H1 (cell line): ENCODE measurements at regions not wholly inside any gene's neighbourhood (a gene's known extent, or its start where the extent isn't known, plus 50 kb on each side); places are given as distances from the start of the nearest gene placed in this dataset.

Experiments used
- CTCF ChIA-PET: fragments of 300-600 bp; sonication (Branson Sonifier 250); formaldehyde crosslinking; loops from one replicate; lab custom pipeline; 2021; ENCODE audit not compliant: partially characterized antibody; lab: Charles Lee
- POLR2A ChIA-PET: fragments of 300-600 bp; sonication (Branson Sonifier 250); formaldehyde crosslinking; loops from one replicate; lab custom pipeline; 2021; ENCODE audit warnings: inconsistent platforms; ENCODE audit not compliant: partially characterized antibody; lab: Charles Lee
- DNase-seq, 2 experiments: peaks; one replicate each; pipeline versions ENCODE4 v3.0.0 to v3.0.0-alpha.2; 2010 to 2022; ENCODE audit warnings: low spot score in 2 of 2, low read depth in 1 of 2, mixed read lengths in 1 of 2
- FAIRE-seq: peaks from 2 replicates; lab custom pipeline; 2011; peaks lifted over from hg19 to GRCh38; lab: Jason Lieb, UNC
- H2AFZ ChIP-seq: 2 replicates; pipeline ENCODE4 v1.8.1; 2012; ENCODE audit warnings: low read length, inconsistent platforms
- H2AK5ac ChIP-seq: 2 replicates; pipeline ENCODE4 v1.6.1; 2013; ENCODE audit warnings: low read depth, low read length
- H2BK120ac ChIP-seq: replicated peaks from 2 replicates; pipeline ENCODE3; 2013; ENCODE audit warnings: low read depth, low read length, inconsistent platforms
- H2BK12ac ChIP-seq: 2 replicates; pipeline ENCODE4 v1.6.1; 2013; ENCODE audit warnings: low read depth, low read length
- H2BK15ac ChIP-seq: 2 replicates; pipeline ENCODE4 v1.6.1; 2013; ENCODE audit warnings: low read length
- H2BK20ac ChIP-seq: 2 replicates; pipeline ENCODE4 v1.6.1; 2013; ENCODE audit warnings: low read length
- H2BK5ac ChIP-seq: 2 replicates; pipeline ENCODE4 v1.6.1; 2013; ENCODE audit warnings: low read depth, low read length
- H3K14ac ChIP-seq: 2 replicates; pipeline ENCODE4 v1.6.1; 2013; ENCODE audit warnings: inconsistent platforms; ENCODE audit not compliant: insufficient read length
- H3K18ac ChIP-seq: 2 replicates; pipeline ENCODE4 v1.6.1; 2013; ENCODE audit warnings: low read length; ENCODE audit errors: extremely low read depth
- H3K23ac ChIP-seq: 2 replicates; pipeline ENCODE4 v1.6.1; 2013; ENCODE audit warnings: inconsistent platforms; ENCODE audit not compliant: insufficient read length
- H3K23me2 ChIP-seq: 2 replicates; pipeline ENCODE4 v1.6.1; 2013; ENCODE audit warnings: low read depth, low read length
- H3K27ac ChIP-seq: 2 replicates; pipeline ENCODE4 v1.6.1; 2011; ENCODE audit warnings: low read depth, low read length, inconsistent platforms
- H3K27me3 ChIP-seq, 4 experiments: replicated peaks in 1 of 4; 1 replicate in 1 of 4; 2 replicates in 3 of 4; pipeline versions ENCODE4 v1.6.1 to v1.8.1; 2011 to 2013; ENCODE audit warnings: low read length in 3 of 4, mild to moderate bottlenecking in 3 of 4, inconsistent platforms in 2 of 4, mixed read lengths in 2 of 4, moderate library complexity in 1 of 4; ENCODE audit not compliant: control insufficient read depth in 3 of 4, insufficient read depth in 3 of 4; ENCODE audit errors: extremely low read depth in 1 of 4
- H3K36me3 ChIP-seq, 4 experiments: 2 replicates each; pipeline versions ENCODE4 v1.6.1 to v1.8.1; 2011 to 2013; ENCODE audit warnings: mild to moderate bottlenecking in 4 of 4, low read length in 3 of 4, moderate library complexity in 2 of 4, control low read depth in 1 of 4, inconsistent platforms in 1 of 4; ENCODE audit not compliant: insufficient read depth in 4 of 4, control insufficient read depth in 2 of 4
- H3K4ac ChIP-seq: replicated peaks from 2 replicates; pipeline ENCODE3; 2013; ENCODE audit warnings: low read length, low read depth, mixed read lengths, inconsistent platforms; ENCODE audit not compliant: insufficient read length
- H3K4me1 ChIP-seq, 4 experiments: replicated peaks in 1 of 4; 1 replicate in 1 of 4; 2 replicates in 3 of 4; pipeline versions ENCODE4 v1.6.1 to v1.8.1; 2011 to 2013; ENCODE audit warnings: low read length in 3 of 4, inconsistent platforms in 2 of 4, mixed read lengths in 1 of 4; ENCODE audit not compliant: insufficient read depth in 4 of 4, control insufficient read depth in 3 of 4
- H3K4me2 ChIP-seq, 2 experiments: 2 replicates each; pipeline versions ENCODE4 v1.6.1 to v1.8.1; 2011 to 2013; ENCODE audit warnings: low read depth in 2 of 2, low read length in 2 of 2, control low read depth in 1 of 2, inconsistent platforms in 1 of 2, mild to moderate bottlenecking in 1 of 2; ENCODE audit not compliant: insufficient read depth in 1 of 2
- H3K4me3 ChIP-seq, 4 experiments: fragments of 200-600, 300-600 bp in 1 of 4; sonication (generic), shearing (Covaris generic), sonication (Bioruptor Twin) in 1 of 4; 2 replicates each; pipeline versions ENCODE4 v1.5.1 to v1.8.1; 2011 to 2016; ENCODE audit warnings: low read length in 4 of 4, low read depth in 3 of 4, control low read depth in 2 of 4, inconsistent platforms in 2 of 4, mild to moderate bottlenecking in 2 of 4, mixed read lengths in 1 of 4, moderate library complexity in 1 of 4; ENCODE audit not compliant: insufficient read depth in 2 of 4; ENCODE audit errors: extremely low read depth in 1 of 4
- H3K56ac ChIP-seq: replicated peaks from 2 replicates; pipeline ENCODE3; 2013; ENCODE audit warnings: low read depth, mild to moderate bottlenecking, mixed read lengths, low read length, inconsistent platforms; ENCODE audit not compliant: insufficient read length
- H3K79me1 ChIP-seq: 2 replicates; pipeline ENCODE4 v1.6.1; 2013; ENCODE audit warnings: low read depth, low read length, control low read depth
- H3K79me2 ChIP-seq, 2 experiments: 2 replicates each; pipeline versions ENCODE4 v1.6.1 to v1.8.1; 2012 to 2013; ENCODE audit warnings: low read length in 2 of 2, mild to moderate bottlenecking in 2 of 2, inconsistent platforms in 1 of 2; ENCODE audit not compliant: insufficient read depth in 2 of 2, control insufficient read depth in 1 of 2
- H3K9ac ChIP-seq, 4 experiments: replicated peaks in 1 of 4; 1 replicate in 1 of 4; 2 replicates in 3 of 4; pipeline versions ENCODE4 v1.6.1 to v1.8.1; 2011 to 2013; ENCODE audit warnings: low read depth in 3 of 4, low read length in 3 of 4, control low read depth in 2 of 4, mild to moderate bottlenecking in 2 of 4, moderate library complexity in 2 of 4, inconsistent platforms in 1 of 4; ENCODE audit errors: extremely low read depth in 1 of 4
- H3K9me3 ChIP-seq, 2 experiments: 2 replicates each; pipeline versions ENCODE4 v1.6.1 to v1.8.1; 2012 to 2013; ENCODE audit warnings: mild to moderate bottlenecking in 2 of 2, moderate library complexity in 2 of 2, control low read depth in 1 of 2, inconsistent platforms in 1 of 2, low read depth in 1 of 2, low read length in 1 of 2, mixed read lengths in 1 of 2; ENCODE audit not compliant: insufficient read depth in 2 of 2
- H4K20me1 ChIP-seq, 2 experiments: replicated peaks in 1 of 2; 2 replicates each; pipeline versions ENCODE3 to v1.8.1; 2011 to 2013; ENCODE audit warnings: inconsistent platforms in 2 of 2, low read length in 2 of 2, mild to moderate bottlenecking in 1 of 2; ENCODE audit not compliant: insufficient read depth in 2 of 2, control insufficient read depth in 1 of 2
- H4K5ac ChIP-seq: 2 replicates; pipeline ENCODE4 v1.6.1; 2013; ENCODE audit warnings: low read length, low read depth, mixed read lengths, inconsistent platforms; ENCODE audit not compliant: insufficient read length
- H4K8ac ChIP-seq: 2 replicates; pipeline ENCODE4 v1.8.0; 2013; ENCODE audit warnings: mild to moderate bottlenecking, moderate library complexity, low read length, inconsistent platforms; ENCODE audit not compliant: insufficient read depth; ENCODE audit errors: extremely low read depth
- H4K91ac ChIP-seq: replicated peaks from 2 replicates; pipeline ENCODE3; 2013; ENCODE audit warnings: low read length, mixed read lengths, inconsistent platforms; ENCODE audit not compliant: insufficient read length
- CBX8 ChIP-seq: fragments of 300-800, 300-1000 bp; sonication (generic); IDR thresholded peaks from 2 replicates; pipeline ENCODE4 v1.7.1; 2016; ENCODE audit warnings: low read depth, low read length, borderline replicate concordance
- GTF2F1 ChIP-seq: IDR thresholded peaks from 2 replicates; pipeline ENCODE4 v1.6.1; 2012; ENCODE audit warnings: low read depth, low read length, improper control_type of control experiment, borderline replicate concordance
- POU5F1 ChIP-seq: IDR thresholded peaks from 2 replicates; pipeline ENCODE4 v1.6.1; 2011; ENCODE audit warnings: low read depth, mild to moderate bottlenecking, low read length, moderate library complexity
- RBBP5 ChIP-seq: IDR thresholded peaks from 2 replicates; pipeline ENCODE4 v1.7.1; 2012; ENCODE audit warnings: low read depth, mild to moderate bottlenecking, inconsistent platforms, low read length, moderate library complexity, borderline replicate concordance
- SIX5 ChIP-seq: IDR thresholded peaks from 2 replicates; pipeline ENCODE4 v1.6.1; 2011; ENCODE audit warnings: mild to moderate bottlenecking, low read depth, low read length
- WGBS, 2 experiments: shearing (Covaris generic) in 1 of 2; methylation state at CpG; one replicate each; pipeline versions ENCODE4 v1.1.6 to v1.1.7; 2013 to 2015; ENCODE audit warnings: low lambda C conversion rate in 2 of 2, mixed read lengths in 2 of 2, inconsistent platforms in 1 of 2, low coverage in 1 of 2, missing lambda C conversion rate in 1 of 2; ENCODE audit not compliant: insufficient replicate concordance in 2 of 2, insufficient coverage in 1 of 2, insufficient read length in 1 of 2; ENCODE audit errors: extremely low coverage in 1 of 2, missing lambda C conversion rate in 1 of 2; 5-methylcytosine and 5-hydroxymethylcytosine counted together

GRCh38 chr10:4385231-4385870, 440.7 kb upstream of the AKR1E2 start:
- H3K4me1 ChIP-seq: no peaks in the 10 kb centered on the region
- no peak overlapping the region for H2BK20ac ChIP-seq
- H3K27me3 ChIP-seq: no peaks in the 10 kb centered on the region
- H4K91ac ChIP-seq: no peak overlapping the region
- no peaks in the 10 kb centered on the region for H3K9me3 ChIP-seq
- H3K79me1 ChIP-seq: no peaks in the 10 kb centered on the region
- H4K20me1 ChIP-seq: no peaks in the 10 kb centered on the region
- H3K4me3 ChIP-seq: no peak overlapping the region
- no peak overlapping the region for H2AFZ ChIP-seq
- H3K14ac ChIP-seq: no peak overlapping the region
- POLR2A ChIA-PET: no interaction called here
- no peak overlapping the region for H3K23ac ChIP-seq
- no peak overlapping the region for H4K5ac ChIP-seq
- no peak overlapping the region for H3K4ac ChIP-seq
- H3K79me2 ChIP-seq: no peaks in the 10 kb centered on the region
- H3K27ac ChIP-seq: no peak overlapping the region
- H3K4me2 ChIP-seq: no peak overlapping the region
- H3K9ac ChIP-seq: no peak overlapping the region
- no peak overlapping the region for H2BK120ac ChIP-seq
- no peak overlapping the region for H2BK15ac ChIP-seq
- H3K18ac ChIP-seq: no peak overlapping the region
- FAIRE-seq (no peak), DNase-seq (no peak)
- no peak overlapping the region for H2AK5ac ChIP-seq
- H3K56ac ChIP-seq: no peak overlapping the region
- WGBS, 2 experiments: 94% methylated on average over 6 of the region's 7 CpGs; no CpG with 5 or more reads in 1 of the 2 experiments
- no peak overlapping the region for H4K8ac ChIP-seq
- H3K23me2 ChIP-seq: no peaks in the 10 kb centered on the region
- CTCF ChIA-PET: interaction anchor here (0.5 to 1.7 kb wide), 2 partner anchors 9 to 120 kb away, joined by 4 to 5 read pairs; no protein-coding TSS in a partner anchor
- no peak overlapping the region for H2BK12ac ChIP-seq
- no peak overlapping the region for H2BK5ac ChIP-seq
- no peaks in the 10 kb centered on the region for H3K36me3 ChIP-seq
- TF ChIP-seq GTF2F1: no peak
- TF ChIP-seq CBX8: no peak
- no peak for TF ChIP-seq SIX5
- TF ChIP-seq RBBP5: no peak
- TF ChIP-seq POU5F1: no peak
